CD4-positive, alpha-beta T cell treated with Interleukin-17A for 1 hour (primary cell): ENCODE measurements at regions not wholly inside any gene's neighbourhood (a gene's known extent, or its start where the extent isn't known, plus 50 kb on each side); places are given as distances from the start of the nearest gene placed in this dataset.

Source experiments
- DNase-seq: peaks from one replicate; pipeline ENCODE4 v3.0.0-alpha.2; 2020

GRCh38 chr6:9437836-9438235 lies 977.0 kb downstream of the TFAP2A start:
- DNase-seq = no peak

GRCh38 chr6:9435281-9435680 lies 979.6 kb downstream of the TFAP2A start:
- no peak for DNase-seq

GRCh38 chr6:9431945-9432344 lies 982.9 kb downstream of the TFAP2A start:
- DNase-seq = no peak

- no peak for DNase-seq
Observed at GRCh38 chr6:9428421-9429172, 986.3 kb downstream of the TFAP2A start.

- DNase-seq = no peak
Observed at GRCh38 chr6:9422138-9422537, 986.8 kb upstream of the SLC35B3 start.

GRCh38 chr6:9420316-9421015 lies 985.1 kb upstream of the SLC35B3 start:
- DNase-seq = no peak

GRCh38 chr6:9417400-9417799 lies 982.1 kb upstream of the SLC35B3 start:
- no peak for DNase-seq

- no peak for DNase-seq
Observed at GRCh38 chr6:9412951-9413559, 977.7 kb upstream of the SLC35B3 start.

GRCh38 chr6:9409126-9409525 lies 973.8 kb upstream of the SLC35B3 start:
- no peak for DNase-seq

GRCh38 chr6:9408402-9409117 lies 973.2 kb upstream of the SLC35B3 start:
- DNase-seq = no peak

GRCh38 chr6:9405825-9406224 lies 970.5 kb upstream of the SLC35B3 start:
- DNase-seq = no peak

- DNase-seq = no peak
Observed at GRCh38 chr6:9405369-9405768, 970.0 kb upstream of the SLC35B3 start.

- no peak for DNase-seq
Observed at GRCh38 chr6:9404351-9405146, 969.2 kb upstream of the SLC35B3 start.

GRCh38 chr6:9403736-9404135 lies 968.4 kb upstream of the SLC35B3 start:
- no peak for DNase-seq

GRCh38 chr6:9401960-9402359 lies 966.6 kb upstream of the SLC35B3 start:
- no peak for DNase-seq

GRCh38 chr6:9399916-9400315 lies 964.6 kb upstream of the SLC35B3 start:
- no peak for DNase-seq

- no peak for DNase-seq
Observed at GRCh38 chr6:9398767-9399373, 963.5 kb upstream of the SLC35B3 start.

- no peak for DNase-seq
Observed at GRCh38 chr6:9398071-9398766, 962.9 kb upstream of the SLC35B3 start.

- no peak for DNase-seq
Observed at GRCh38 chr6:9388596-9388995, 953.3 kb upstream of the SLC35B3 start.

GRCh38 chr6:9380568-9380967 lies 945.2 kb upstream of the SLC35B3 start:
- no peak for DNase-seq

GRCh38 chr6:9373308-9373707 lies 938.0 kb upstream of the SLC35B3 start:
- no peak for DNase-seq

- no peak for DNase-seq
Observed at GRCh38 chr6:9370480-9370879, 935.1 kb upstream of the SLC35B3 start.
